ENCODE measurements at regions not wholly inside any gene's neighbourhood (a gene's known extent, or its start where the extent isn't known, plus 50 kb on each side); places are given as distances from the start of the nearest gene placed in this dataset.

DNA sequence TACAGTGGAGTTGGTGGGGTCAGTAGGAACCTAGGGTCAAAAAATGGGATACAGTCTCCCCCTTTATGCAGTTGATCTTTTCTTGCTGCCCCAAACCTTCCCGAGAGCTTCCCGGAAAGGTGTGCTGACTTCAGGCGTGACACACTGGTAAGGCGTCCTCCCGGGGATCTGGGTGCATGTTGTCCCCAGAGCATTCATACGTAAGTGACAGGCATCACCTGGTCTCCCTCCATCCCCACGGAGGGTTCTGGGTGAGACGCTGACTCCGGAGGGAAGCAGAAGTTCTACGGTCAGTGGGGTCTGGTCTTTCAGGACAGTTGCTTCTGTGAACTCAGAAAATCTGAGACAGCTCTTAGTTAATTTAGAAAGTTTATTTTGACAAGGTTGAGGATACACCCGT lies 159.6 kb upstream of the RTL1 start:
- H3K36me3 ChIP-seq (ENCODE audit: control insufficient read depth in 2 of 2, extremely low read depth in 1 of 2, insufficient read depth in 2 of 2, low read length in 2 of 2) = peaks cover 0 to 19% of the 10 kb centered on the region in 2 experiments
- peak overlapping the region; percentile 54 for H3K4me2 ChIP-seq (ENCODE audit: insufficient read depth, low read length)
- H3K27me3 ChIP-seq (ENCODE audit: control insufficient read depth in 2 of 2, insufficient read depth in 2 of 2, low read length in 2 of 2) = no peaks in the 10 kb centered on the region
- no peak for FAIRE-seq
- no peak overlapping the region for H3K4me3 ChIP-seq (replicated peaks in 1 of 3; ENCODE audit: insufficient read depth in 1 of 3, low read depth in 1 of 3, low read length in 3 of 3)
- H3K79me2 ChIP-seq (ENCODE audit: control insufficient read depth, insufficient read depth, low read length) = no peaks in the 10 kb centered on the region
- no peaks in the 10 kb centered on the region for H3K9me3 ChIP-seq (replicated peaks; ENCODE audit: control insufficient read depth, insufficient read depth, low read length)
- no peak for DNase-seq (ENCODE audit: low read depth, low spot score)
- TSS peak; percentile 16 for BruUV-seq (replicated peaks)
- H3K9ac ChIP-seq (replicated peaks; ENCODE audit: extremely low read depth, insufficient read depth, low read length) = peak overlapping the region; percentile 43
- intact Hi-C loops (cut with micrococcal nuclease) (loop anchor here (2.0 to 10.0 kb wide), 2 partner anchors 28 to 678 kb away; no protein-coding TSS in a partner anchor), dilution Hi-C loops (cut with MboI; ENCODE audit: extremely low pct_ligation_motif_present, low sequenced_read_pairs) (no loop called here)
- no peaks in the 10 kb centered on the region for H4K20me1 ChIP-seq (replicated peaks; ENCODE audit: control insufficient read depth, extremely low read depth, insufficient read depth, low read length)
- peaks cover 48% of the 10 kb centered on the region for H3K4me1 ChIP-seq (ENCODE audit: control insufficient read depth, extremely low read depth, insufficient read depth, low read length)
- ChIA-PET POLR2A (interaction anchor here (0.6 kb wide), 1 partner anchor 517 kb away, joined by 3 read pairs; no protein-coding TSS in a partner anchor), CTCF (interaction anchor here (0.6 to 2.4 kb wide), 4 partner anchors 10 to 172 kb away, joined by 3 to 15 read pairs (median 3); no protein-coding TSS in a partner anchor)
- no peak for TF ChIP-seq POLR2A (IDR thresholded peaks at IDR 0.05; ENCODE audit: low read depth, low read length)
- no peak for TF ChIP-seq JUN (IDR thresholded peaks at IDR 0.05; ENCODE audit: borderline replicate concordance, insufficient read depth, insufficient read length, low read depth)
- TF ChIP-seq, protein P1, sequence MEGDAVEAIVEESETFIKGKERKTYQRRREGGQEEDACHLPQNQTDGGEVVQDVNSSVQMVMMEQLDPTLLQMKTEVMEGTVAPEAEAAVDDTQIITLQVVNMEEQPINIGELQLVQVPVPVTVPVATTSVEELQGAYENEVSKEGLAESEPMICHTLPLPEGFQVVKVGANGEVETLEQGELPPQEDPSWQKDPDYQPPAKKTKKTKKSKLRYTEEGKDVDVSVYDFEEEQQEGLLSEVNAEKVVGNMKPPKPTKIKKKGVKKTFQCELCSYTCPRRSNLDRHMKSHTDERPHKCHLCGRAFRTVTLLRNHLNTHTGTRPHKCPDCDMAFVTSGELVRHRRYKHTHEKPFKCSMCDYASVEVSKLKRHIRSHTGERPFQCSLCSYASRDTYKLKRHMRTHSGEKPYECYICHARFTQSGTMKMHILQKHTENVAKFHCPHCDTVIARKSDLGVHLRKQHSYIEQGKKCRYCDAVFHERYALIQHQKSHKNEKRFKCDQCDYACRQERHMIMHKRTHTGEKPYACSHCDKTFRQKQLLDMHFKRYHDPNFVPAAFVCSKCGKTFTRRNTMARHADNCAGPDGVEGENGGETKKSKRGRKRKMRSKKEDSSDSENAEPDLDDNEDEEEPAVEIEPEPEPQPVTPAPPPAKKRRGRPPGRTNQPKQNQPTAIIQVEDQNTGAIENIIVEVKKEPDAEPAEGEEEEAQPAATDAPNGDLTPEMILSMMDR (IDR thresholded peaks at IDR 0.05; ENCODE audit: extremely low read depth in 1 of 2, insufficient read depth in 1 of 2, low read depth in 1 of 2, low read length in 2 of 2) = no peak
- no peak for TF ChIP-seq EZH2 (IDR thresholded peaks at IDR 0.05; ENCODE audit: borderline replicate concordance, low read depth, low read length, severe bottlenecking)
- no peak for TF ChIP-seq FOS (IDR thresholded peaks at IDR 0.05; ENCODE audit: borderline replicate concordance, insufficient read depth, low read length)
- TF ChIP-seq POLR2AphosphoS5 (IDR thresholded peaks at IDR 0.05; ENCODE audit: insufficient read depth, low read depth, low read length) = no peak
- no peaks in the 10 kb centered on the region for H3K9me1 ChIP-seq (replicated peaks; ENCODE audit: control insufficient read depth, extremely low read depth, insufficient read depth, low read length)
- H2AFZ ChIP-seq (ENCODE audit: low read depth, low read length) = no peak overlapping the region
- peak overlapping the region; percentile 77 for H3K27ac ChIP-seq (ENCODE audit: insufficient read depth, low read depth, low read length)

All from endothelial cell of umbilical vein (primary cell).